ENCODE measurements at regions not wholly inside any gene's neighbourhood (a gene's known extent, or its start where the extent isn't known, plus 50 kb on each side); places are given as distances from the start of the nearest gene placed in this dataset.

GRCh38 chr9:11872471-11872870 is 820.7 kb upstream of the TYRP1 start:
- Histone ChIP-seq H3K27me3 (ENCODE audit: control insufficient read depth in 3 of 3, insufficient read depth in 3 of 3, low read length in 2 of 3) (no peaks in the 10 kb centered on the region), H3K9me3 (ENCODE audit: control insufficient read depth in 4 of 4, insufficient read depth in 3 of 4, low read length in 3 of 4) (no peaks in the 10 kb centered on the region), H3K36me3 (ENCODE audit: control insufficient read depth in 4 of 4, insufficient read depth in 4 of 4, low read length in 4 of 4) (no peaks in the 10 kb centered on the region), H3K4me3 (no peak overlapping the region), H3K4me1 (ENCODE audit: control insufficient read depth in 5 of 5, insufficient read depth in 5 of 5, low read length in 5 of 5) (no peaks in the 10 kb centered on the region), H3K27ac (ENCODE audit: low read depth in 1 of 2, low read length in 1 of 2) (no peak overlapping the region), H3K9ac (ENCODE audit: insufficient read depth in 1 of 2, low read length in 2 of 2) (no peak overlapping the region)
- WGBS, 2 donors = 44 to 50% methylated on average over 1 of the region's 1 CpG
- TF ChIP-seq CTCF (IDR thresholded peaks at IDR 0.05; ENCODE audit: control extremely low read depth, extremely low read depth) = no peak
- DNase-seq = no peak
- no peak for ATAC-seq (ENCODE audit: insufficient read depth, low FRiP score)

GRCh38 chr9:11874414-11874813 is 818.8 kb upstream of the TYRP1 start:
- Histone ChIP-seq H3K27ac (ENCODE audit: low read depth in 1 of 2, low read length in 1 of 2) (no peak overlapping the region), H3K9me3 (ENCODE audit: control insufficient read depth in 4 of 4, insufficient read depth in 3 of 4, low read length in 3 of 4) (no peaks in the 10 kb centered on the region), H3K4me3 (no peak overlapping the region), H3K9ac (ENCODE audit: insufficient read depth in 1 of 2, low read length in 2 of 2) (no peak overlapping the region), H3K36me3 (ENCODE audit: control insufficient read depth in 4 of 4, insufficient read depth in 4 of 4, low read length in 4 of 4) (no peaks in the 10 kb centered on the region), H3K27me3 (ENCODE audit: control insufficient read depth in 3 of 3, insufficient read depth in 3 of 3, low read length in 2 of 3) (no peaks in the 10 kb centered on the region), H3K4me1 (ENCODE audit: control insufficient read depth in 5 of 5, insufficient read depth in 5 of 5, low read length in 5 of 5) (no peaks in the 10 kb centered on the region)
- DNase-seq (no peak), ATAC-seq (ENCODE audit: insufficient read depth, low FRiP score) (no peak)
- 83 to 84% methylated on average over 2 of the region's 2 CpGs for WGBS, 2 donors
- no peak for TF ChIP-seq CTCF (IDR thresholded peaks at IDR 0.05; ENCODE audit: control extremely low read depth, extremely low read depth)

GRCh38 chr9:11892401-11892800 is 800.8 kb upstream of the TYRP1 start:
- no peak for DNase-seq
- Histone ChIP-seq H3K27ac (ENCODE audit: low read depth in 1 of 2, low read length in 1 of 2) (no peak overlapping the region), H3K4me1 (ENCODE audit: control insufficient read depth in 5 of 5, insufficient read depth in 5 of 5, low read length in 5 of 5) (no peaks in the 10 kb centered on the region), H3K9me3 (ENCODE audit: control insufficient read depth in 4 of 4, insufficient read depth in 3 of 4, low read length in 3 of 4) (peaks cover 0 to 2% (median 2%) of the 10 kb centered on the region in 4 donors), H3K9ac (ENCODE audit: insufficient read depth in 1 of 2, low read length in 2 of 2) (no peak overlapping the region), H3K36me3 (ENCODE audit: control insufficient read depth in 4 of 4, insufficient read depth in 4 of 4, low read length in 4 of 4) (no peaks in the 10 kb centered on the region), H3K4me3 (no peak overlapping the region), H3K27me3 (ENCODE audit: control insufficient read depth in 3 of 3, insufficient read depth in 3 of 3, low read length in 2 of 3) (no peaks in the 10 kb centered on the region)
- WGBS, 2 donors = 58 to 79% methylated on average over 1 of the region's 1 CpG
- no peak for TF ChIP-seq CTCF (IDR thresholded peaks at IDR 0.05; ENCODE audit: control extremely low read depth, extremely low read depth)
- no peak for ATAC-seq (ENCODE audit: insufficient read depth, low FRiP score)

GRCh38 chr9:11893331-11893730 is 799.9 kb upstream of the TYRP1 start:
- TF ChIP-seq CTCF (IDR thresholded peaks at IDR 0.05; ENCODE audit: control extremely low read depth, extremely low read depth) = no peak

More at GRCh38 chr9:11893331-11893730, 799.9 kb upstream of the TYRP1 start:
- H3K4me1 ChIP-seq (ENCODE audit: control insufficient read depth in 5 of 5, insufficient read depth in 5 of 5, low read length in 5 of 5) = no peaks in the 10 kb centered on the region
- no peaks in the 10 kb centered on the region for H3K36me3 ChIP-seq (ENCODE audit: control insufficient read depth in 4 of 4, insufficient read depth in 4 of 4, low read length in 4 of 4)
- H3K9ac ChIP-seq (ENCODE audit: insufficient read depth in 1 of 2, low read length in 2 of 2) = no peak overlapping the region
- ATAC-seq (ENCODE audit: insufficient read depth, low FRiP score) (no peak), DNase-seq (no peak)
- no peak overlapping the region for H3K4me3 ChIP-seq
- peaks cover 0 to 2% (median 2%) of the 10 kb centered on the region in 4 donors for H3K9me3 ChIP-seq (ENCODE audit: control insufficient read depth in 4 of 4, insufficient read depth in 3 of 4, low read length in 3 of 4)
- no peak overlapping the region for H3K27ac ChIP-seq (ENCODE audit: low read depth in 1 of 2, low read length in 1 of 2)
- no peaks in the 10 kb centered on the region for H3K27me3 ChIP-seq (ENCODE audit: control insufficient read depth in 3 of 3, insufficient read depth in 3 of 3, low read length in 2 of 3)

Measured in lung (tissue), 11 donors.